ENCODE measurements at regions not wholly inside any gene's neighbourhood (a gene's known extent, or its start where the extent isn't known, plus 50 kb on each side); places are given as distances from the start of the nearest gene placed in this dataset.

DNA sequence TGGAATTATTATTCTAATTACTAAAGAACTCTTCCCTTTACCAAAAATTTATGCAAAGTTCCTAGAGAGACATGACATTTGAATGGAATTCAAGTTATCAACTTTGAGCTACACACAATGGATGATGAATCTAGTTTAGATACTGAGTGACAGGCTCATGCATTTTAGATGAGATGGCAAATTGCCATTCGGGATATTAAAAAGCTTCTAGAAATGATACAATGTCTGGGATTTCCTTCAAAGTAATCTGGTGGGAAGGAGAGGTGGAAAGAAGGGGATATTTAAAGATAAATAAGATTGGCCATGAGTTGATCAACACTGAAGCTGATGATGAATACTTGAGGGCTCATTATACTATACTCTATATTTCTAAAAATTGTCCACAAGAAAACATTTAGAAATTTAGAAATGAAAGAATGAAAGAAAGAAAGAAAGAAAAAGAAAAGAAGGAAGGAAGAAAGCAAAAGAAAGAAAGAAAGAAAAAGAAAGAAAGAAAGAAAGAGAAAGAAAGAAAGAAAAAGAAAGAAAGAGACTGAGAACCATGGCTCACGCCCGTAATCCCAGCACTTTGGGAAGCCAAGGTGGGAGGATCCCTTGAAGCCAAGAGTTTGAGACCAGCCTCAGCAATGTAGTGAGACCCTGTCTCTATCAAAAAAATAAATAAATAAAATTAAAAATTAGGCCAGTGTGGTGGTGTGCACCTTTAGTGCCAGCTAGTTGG lies 62.6 kb upstream of the NEDD4L start:
- TF ChIP-seq, protein P1, sequence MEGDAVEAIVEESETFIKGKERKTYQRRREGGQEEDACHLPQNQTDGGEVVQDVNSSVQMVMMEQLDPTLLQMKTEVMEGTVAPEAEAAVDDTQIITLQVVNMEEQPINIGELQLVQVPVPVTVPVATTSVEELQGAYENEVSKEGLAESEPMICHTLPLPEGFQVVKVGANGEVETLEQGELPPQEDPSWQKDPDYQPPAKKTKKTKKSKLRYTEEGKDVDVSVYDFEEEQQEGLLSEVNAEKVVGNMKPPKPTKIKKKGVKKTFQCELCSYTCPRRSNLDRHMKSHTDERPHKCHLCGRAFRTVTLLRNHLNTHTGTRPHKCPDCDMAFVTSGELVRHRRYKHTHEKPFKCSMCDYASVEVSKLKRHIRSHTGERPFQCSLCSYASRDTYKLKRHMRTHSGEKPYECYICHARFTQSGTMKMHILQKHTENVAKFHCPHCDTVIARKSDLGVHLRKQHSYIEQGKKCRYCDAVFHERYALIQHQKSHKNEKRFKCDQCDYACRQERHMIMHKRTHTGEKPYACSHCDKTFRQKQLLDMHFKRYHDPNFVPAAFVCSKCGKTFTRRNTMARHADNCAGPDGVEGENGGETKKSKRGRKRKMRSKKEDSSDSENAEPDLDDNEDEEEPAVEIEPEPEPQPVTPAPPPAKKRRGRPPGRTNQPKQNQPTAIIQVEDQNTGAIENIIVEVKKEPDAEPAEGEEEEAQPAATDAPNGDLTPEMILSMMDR (IDR thresholded peaks at IDR 0.05) = no peak
- TF ChIP-seq POLR2AphosphoS5 (IDR thresholded peaks at IDR 0.05; ENCODE audit: low read depth, low read length) = no peak
- TF ChIP-seq, protein P2, sequence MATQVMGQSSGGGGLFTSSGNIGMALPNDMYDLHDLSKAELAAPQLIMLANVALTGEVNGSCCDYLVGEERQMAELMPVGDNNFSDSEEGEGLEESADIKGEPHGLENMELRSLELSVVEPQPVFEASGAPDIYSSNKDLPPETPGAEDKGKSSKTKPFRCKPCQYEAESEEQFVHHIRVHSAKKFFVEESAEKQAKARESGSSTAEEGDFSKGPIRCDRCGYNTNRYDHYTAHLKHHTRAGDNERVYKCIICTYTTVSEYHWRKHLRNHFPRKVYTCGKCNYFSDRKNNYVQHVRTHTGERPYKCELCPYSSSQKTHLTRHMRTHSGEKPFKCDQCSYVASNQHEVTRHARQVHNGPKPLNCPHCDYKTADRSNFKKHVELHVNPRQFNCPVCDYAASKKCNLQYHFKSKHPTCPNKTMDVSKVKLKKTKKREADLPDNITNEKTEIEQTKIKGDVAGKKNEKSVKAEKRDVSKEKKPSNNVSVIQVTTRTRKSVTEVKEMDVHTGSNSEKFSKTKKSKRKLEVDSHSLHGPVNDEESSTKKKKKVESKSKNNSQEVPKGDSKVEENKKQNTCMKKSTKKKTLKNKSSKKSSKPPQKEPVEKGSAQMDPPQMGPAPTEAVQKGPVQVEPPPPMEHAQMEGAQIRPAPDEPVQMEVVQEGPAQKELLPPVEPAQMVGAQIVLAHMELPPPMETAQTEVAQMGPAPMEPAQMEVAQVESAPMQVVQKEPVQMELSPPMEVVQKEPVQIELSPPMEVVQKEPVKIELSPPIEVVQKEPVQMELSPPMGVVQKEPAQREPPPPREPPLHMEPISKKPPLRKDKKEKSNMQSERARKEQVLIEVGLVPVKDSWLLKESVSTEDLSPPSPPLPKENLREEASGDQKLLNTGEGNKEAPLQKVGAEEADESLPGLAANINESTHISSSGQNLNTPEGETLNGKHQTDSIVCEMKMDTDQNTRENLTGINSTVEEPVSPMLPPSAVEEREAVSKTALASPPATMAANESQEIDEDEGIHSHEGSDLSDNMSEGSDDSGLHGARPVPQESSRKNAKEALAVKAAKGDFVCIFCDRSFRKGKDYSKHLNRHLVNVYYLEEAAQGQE (IDR thresholded peaks at IDR 0.05; ENCODE audit: insufficient read depth in 1 of 2, low read depth in 2 of 2, low read length in 1 of 2) = no peak
- no peak for TF ChIP-seq SIN3A (IDR thresholded peaks at IDR 0.05; ENCODE audit: borderline replicate concordance, insufficient read depth, low read depth, low read length)
- TF ChIP-seq TCF7L2 (IDR thresholded peaks at IDR 0.05; ENCODE audit: low read depth, low read length) = no peak

All from Panc1 (cell line).